ENCODE measurements at regions not wholly inside any gene's neighbourhood (a gene's known extent, or its start where the extent isn't known, plus 50 kb on each side); places are given as distances from the start of the nearest gene placed in this dataset.

DNA sequence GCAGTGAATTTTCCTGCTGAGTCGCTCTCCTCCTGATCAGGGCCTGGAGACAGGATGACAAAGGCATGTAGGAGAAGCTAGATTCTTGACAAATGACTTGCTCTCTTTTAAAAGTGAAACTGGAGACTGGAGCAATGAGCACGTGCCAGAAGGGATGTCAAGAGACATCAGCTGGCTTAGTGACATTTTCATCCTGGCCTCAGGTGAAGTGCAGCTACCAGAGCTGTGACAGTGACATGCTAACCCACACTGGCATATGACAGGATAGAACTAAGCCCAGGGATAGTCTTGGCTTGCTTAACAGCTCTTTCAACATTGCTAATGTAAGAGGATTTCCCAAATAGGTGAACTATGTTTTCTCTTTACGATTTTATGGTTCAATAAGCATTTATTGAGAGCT, 757.5 kb upstream of the DDX18 start:
- TF ChIP-seq, protein P1, sequence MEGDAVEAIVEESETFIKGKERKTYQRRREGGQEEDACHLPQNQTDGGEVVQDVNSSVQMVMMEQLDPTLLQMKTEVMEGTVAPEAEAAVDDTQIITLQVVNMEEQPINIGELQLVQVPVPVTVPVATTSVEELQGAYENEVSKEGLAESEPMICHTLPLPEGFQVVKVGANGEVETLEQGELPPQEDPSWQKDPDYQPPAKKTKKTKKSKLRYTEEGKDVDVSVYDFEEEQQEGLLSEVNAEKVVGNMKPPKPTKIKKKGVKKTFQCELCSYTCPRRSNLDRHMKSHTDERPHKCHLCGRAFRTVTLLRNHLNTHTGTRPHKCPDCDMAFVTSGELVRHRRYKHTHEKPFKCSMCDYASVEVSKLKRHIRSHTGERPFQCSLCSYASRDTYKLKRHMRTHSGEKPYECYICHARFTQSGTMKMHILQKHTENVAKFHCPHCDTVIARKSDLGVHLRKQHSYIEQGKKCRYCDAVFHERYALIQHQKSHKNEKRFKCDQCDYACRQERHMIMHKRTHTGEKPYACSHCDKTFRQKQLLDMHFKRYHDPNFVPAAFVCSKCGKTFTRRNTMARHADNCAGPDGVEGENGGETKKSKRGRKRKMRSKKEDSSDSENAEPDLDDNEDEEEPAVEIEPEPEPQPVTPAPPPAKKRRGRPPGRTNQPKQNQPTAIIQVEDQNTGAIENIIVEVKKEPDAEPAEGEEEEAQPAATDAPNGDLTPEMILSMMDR (IDR thresholded peaks at IDR 0.05; ENCODE audit: low read length): no peak
- no peak for TF ChIP-seq EZH2 (IDR thresholded peaks at IDR 0.05; ENCODE audit: borderline replicate concordance, low read length)
